DOHH2 (cell line): ENCODE measurements at regions not wholly inside any gene's neighbourhood (a gene's known extent, or its start where the extent isn't known, plus 50 kb on each side); places are given as distances from the start of the nearest gene placed in this dataset.
"Not testable (repeated sequence)": the region's sequence is repeated elsewhere in the genome, so short reads cannot be mapped to it uniquely, and the experiment has no call there.

Experiments
- H3F3A ChIP-seq: fragments of 200-600 bp; sonication (generic), shearing (Covaris generic); 2 replicates; pipeline ENCODE4 v1.6.0; 2016; ENCODE audit warnings: antibody characterized with exemption, mild to moderate bottlenecking; ENCODE audit not compliant: control insufficient read depth, insufficient read depth
- H3K27ac ChIP-seq: fragments of 200-600 bp; sonication (generic); 2 replicates; pipeline ENCODE4 v1.5.1; 2014; ENCODE audit warnings: low read depth, mild to moderate bottlenecking, low read length, moderate library complexity
- H3K27me3 ChIP-seq: fragments of 200-600 bp; sonication (generic); 2 replicates; pipeline ENCODE4 v1.6.1; 2014; ENCODE audit warnings: mild to moderate bottlenecking, low read length, mixed read lengths; ENCODE audit not compliant: control insufficient read depth
- H3K36me3 ChIP-seq: fragments of 200-600 bp; sonication (generic); 2 replicates; pipeline ENCODE4 v1.6.1; 2014; ENCODE audit warnings: mild to moderate bottlenecking, low read length, moderate library complexity, mixed read lengths; ENCODE audit not compliant: control insufficient read depth
- H3K4me1 ChIP-seq: fragments of 200-600 bp; sonication (generic); 2 replicates; pipeline ENCODE4 v1.6.1; 2014; ENCODE audit warnings: mild to moderate bottlenecking, low read length, mixed read lengths; ENCODE audit not compliant: control insufficient read depth
- H3K4me2 ChIP-seq: fragments of 200-600 bp; sonication (generic); 2 replicates; pipeline ENCODE4 v1.6.0; 2014; ENCODE audit warnings: mild to moderate bottlenecking, low read length, moderate library complexity
- H3K4me3 ChIP-seq: fragments of 200-600 bp; sonication (generic); 2 replicates; pipeline ENCODE4 v1.5.1; 2014; ENCODE audit warnings: mild to moderate bottlenecking, low read length, mixed read lengths
- H3K79me2 ChIP-seq: fragments of 200-600 bp; sonication (generic); 2 replicates; pipeline ENCODE4 v1.6.1; 2014; ENCODE audit warnings: mild to moderate bottlenecking, low read length, mixed read lengths; ENCODE audit not compliant: control insufficient read depth
- H3K9me2 ChIP-seq: fragments of 200-600 bp; sonication (generic); replicated peaks from 2 replicates; pipeline ENCODE4 v1.6.1; 2014; ENCODE audit warnings: mild to moderate bottlenecking, low read length, mixed read lengths; ENCODE audit not compliant: control insufficient read depth
- H3K9me3 ChIP-seq: fragments of 200-600 bp; sonication (generic); 2 replicates; pipeline ENCODE4 v1.6.1; 2014; ENCODE audit warnings: antibody characterized with exemption, low read length, mixed read lengths; ENCODE audit not compliant: control insufficient read depth, insufficient read depth
- H4K20me1 ChIP-seq: fragments of 200-600 bp; sonication (generic); 2 replicates; pipeline ENCODE4 v1.6.0; 2014; ENCODE audit warnings: low read depth, mild to moderate bottlenecking, antibody characterized with exemption, low read length, moderate library complexity; ENCODE audit not compliant: control insufficient read depth, insufficient read depth
- EZH2phosphoT487 ChIP-seq: fragments of 200-600 bp; sonication (generic); IDR thresholded peaks from 2 replicates; pipeline ENCODE4 v1.6.1; 2017; ENCODE audit warnings: borderline replicate concordance, mild to moderate bottlenecking, antibody characterized with exemption, low read length, moderate library complexity, mixed read lengths
- TF ChIP-seq, protein P1 (sequence below): fragments of 200-600 bp; sonication (generic); IDR thresholded peaks from one replicate; pipeline ENCODE4 v1.5.1; 2014; ENCODE audit warnings: antibody characterized with exemption, mild to moderate bottlenecking, low read depth, low read length; ENCODE audit not compliant: poor library complexity, severe bottlenecking

DNA sequence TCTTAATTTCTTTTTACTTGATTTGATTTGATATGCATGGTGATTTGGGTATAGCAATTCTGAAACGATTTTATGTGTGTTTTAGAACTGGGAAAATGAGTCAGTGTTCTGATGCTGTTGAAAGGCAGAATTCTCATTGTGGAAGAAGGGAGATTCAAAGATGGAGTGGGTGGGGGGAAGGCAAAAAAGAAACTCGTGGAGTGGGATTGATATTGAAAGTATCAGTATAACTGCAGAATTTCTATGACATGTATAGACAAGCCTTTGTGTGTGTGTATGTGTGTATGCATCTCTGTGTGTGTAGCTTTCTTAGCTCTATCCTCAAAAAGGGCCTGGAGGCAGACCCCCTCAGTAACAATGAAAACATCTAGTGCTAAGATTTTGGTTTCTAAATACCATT, 184.3 kb upstream of the OLIG3 start:
- H3F3A ChIP-seq, result no peaks in the 10 kb centered on the region
- no peaks in the 10 kb centered on the region for H3K9me3 ChIP-seq
- H4K20me1 ChIP-seq, result no peaks in the 10 kb centered on the region
- no peaks in the 10 kb centered on the region for H3K79me2 ChIP-seq
- H3K27ac ChIP-seq, result no peak overlapping the region
- H3K9me2 ChIP-seq, result no peaks in the 10 kb centered on the region; the same call in 1 of the 2 replicates
- no peaks in the 10 kb centered on the region; the same call in 1 of the 2 replicates for H3K27me3 ChIP-seq
- H3K4me3 ChIP-seq, result no peak overlapping the region
- H3K36me3 ChIP-seq, result no peaks in the 10 kb centered on the region
- H3K4me2 ChIP-seq, result no peak overlapping the region
- no peak for TF ChIP-seq EZH2phosphoT487
- TF ChIP-seq, protein P1, sequence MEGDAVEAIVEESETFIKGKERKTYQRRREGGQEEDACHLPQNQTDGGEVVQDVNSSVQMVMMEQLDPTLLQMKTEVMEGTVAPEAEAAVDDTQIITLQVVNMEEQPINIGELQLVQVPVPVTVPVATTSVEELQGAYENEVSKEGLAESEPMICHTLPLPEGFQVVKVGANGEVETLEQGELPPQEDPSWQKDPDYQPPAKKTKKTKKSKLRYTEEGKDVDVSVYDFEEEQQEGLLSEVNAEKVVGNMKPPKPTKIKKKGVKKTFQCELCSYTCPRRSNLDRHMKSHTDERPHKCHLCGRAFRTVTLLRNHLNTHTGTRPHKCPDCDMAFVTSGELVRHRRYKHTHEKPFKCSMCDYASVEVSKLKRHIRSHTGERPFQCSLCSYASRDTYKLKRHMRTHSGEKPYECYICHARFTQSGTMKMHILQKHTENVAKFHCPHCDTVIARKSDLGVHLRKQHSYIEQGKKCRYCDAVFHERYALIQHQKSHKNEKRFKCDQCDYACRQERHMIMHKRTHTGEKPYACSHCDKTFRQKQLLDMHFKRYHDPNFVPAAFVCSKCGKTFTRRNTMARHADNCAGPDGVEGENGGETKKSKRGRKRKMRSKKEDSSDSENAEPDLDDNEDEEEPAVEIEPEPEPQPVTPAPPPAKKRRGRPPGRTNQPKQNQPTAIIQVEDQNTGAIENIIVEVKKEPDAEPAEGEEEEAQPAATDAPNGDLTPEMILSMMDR, result no peak
- H3K4me1 ChIP-seq, result no peaks in the 10 kb centered on the region

DNA sequence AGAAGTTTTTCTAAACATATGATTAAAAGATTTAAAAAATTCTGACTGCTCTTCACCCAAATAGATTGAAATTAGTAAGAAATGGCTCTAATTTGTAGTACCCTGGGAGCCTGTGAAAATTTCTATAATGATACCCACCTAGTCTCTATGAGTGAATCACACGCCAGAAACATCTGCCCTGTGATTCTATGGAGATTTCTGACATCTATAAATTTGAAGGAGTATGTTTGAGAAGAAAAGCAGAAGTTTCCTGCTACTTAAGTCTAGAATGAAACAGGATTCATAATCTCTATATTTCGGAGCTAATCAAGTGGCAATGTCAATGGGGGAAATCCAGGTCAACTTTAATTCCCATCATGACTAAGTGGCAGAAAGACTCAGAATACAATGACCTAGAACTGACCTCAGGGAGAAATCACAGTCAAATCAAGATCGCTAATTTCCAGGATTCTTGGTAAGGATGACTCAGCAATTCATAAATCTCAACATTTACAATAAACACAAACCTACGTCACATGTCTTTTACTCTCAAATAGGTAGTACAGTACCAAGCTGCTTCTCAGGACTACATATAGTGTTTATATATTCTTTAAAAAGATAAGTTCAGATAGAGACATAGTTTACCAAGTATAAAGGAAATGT, 186.2 kb upstream of the TNFAIP3 start:
- H3K9me3 ChIP-seq, result no peaks in the 10 kb centered on the region
- no peaks in the 10 kb centered on the region for H4K20me1 ChIP-seq
- H3K36me3 ChIP-seq, result no peaks in the 10 kb centered on the region
- no peaks in the 10 kb centered on the region for H3F3A ChIP-seq
- H3K4me3 ChIP-seq, result no peak overlapping the region
- H3K27me3 ChIP-seq, result no peaks in the 10 kb centered on the region
- no peak overlapping the region for H3K27ac ChIP-seq
- no peaks in the 10 kb centered on the region for H3K9me2 ChIP-seq
- H3K4me2 ChIP-seq, result no peak overlapping the region
- H3K79me2 ChIP-seq, result no peaks in the 10 kb centered on the region
- no peaks in the 10 kb centered on the region for H3K4me1 ChIP-seq
- TF ChIP-seq, protein P1, result no peak
- TF ChIP-seq EZH2phosphoT487, result no peak

DNA sequence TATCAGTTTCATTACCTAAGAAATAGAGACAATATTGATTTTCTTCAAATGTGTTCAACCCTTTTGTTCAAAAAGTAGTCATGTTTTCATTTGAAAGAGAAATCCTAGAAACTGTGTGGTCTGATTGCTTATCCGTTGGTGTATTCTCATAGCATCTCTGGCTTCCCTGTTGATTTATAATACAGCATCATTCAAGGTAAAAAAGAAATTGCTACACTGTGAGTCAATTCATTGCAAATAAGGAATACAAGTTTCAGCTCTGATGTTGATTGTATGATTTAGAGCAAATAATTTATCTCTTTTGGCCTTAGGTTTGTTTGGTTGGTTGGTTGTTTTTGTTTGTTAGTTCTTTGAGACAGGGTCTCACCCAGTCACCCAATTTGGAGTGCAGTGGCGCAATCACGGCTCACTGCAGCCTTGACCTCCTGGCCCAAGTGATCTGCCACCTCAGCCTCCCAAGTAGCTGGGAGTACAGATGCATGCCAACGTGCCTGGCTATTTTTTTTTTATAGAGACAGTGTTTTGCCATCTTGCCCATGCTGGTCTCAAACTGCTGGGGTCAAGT, 185.5 kb upstream of the TNFAIP3 start:
- Histone ChIP-seq H3K27me3 (no peaks in the 10 kb centered on the region), H3K4me1 (no peaks in the 10 kb centered on the region), H4K20me1 (no peaks in the 10 kb centered on the region), H3K79me2 (no peaks in the 10 kb centered on the region), H3K9me3 (no peaks in the 10 kb centered on the region), H3K4me3 (no peak overlapping the region), H3F3A (no peaks in the 10 kb centered on the region), H3K4me2 (no peak overlapping the region), H3K36me3 (no peaks in the 10 kb centered on the region), H3K9me2 (no peaks in the 10 kb centered on the region), H3K27ac (no peak overlapping the region)
- TF ChIP-seq, protein P1, result no peak
- TF ChIP-seq EZH2phosphoT487, result no peak

DNA sequence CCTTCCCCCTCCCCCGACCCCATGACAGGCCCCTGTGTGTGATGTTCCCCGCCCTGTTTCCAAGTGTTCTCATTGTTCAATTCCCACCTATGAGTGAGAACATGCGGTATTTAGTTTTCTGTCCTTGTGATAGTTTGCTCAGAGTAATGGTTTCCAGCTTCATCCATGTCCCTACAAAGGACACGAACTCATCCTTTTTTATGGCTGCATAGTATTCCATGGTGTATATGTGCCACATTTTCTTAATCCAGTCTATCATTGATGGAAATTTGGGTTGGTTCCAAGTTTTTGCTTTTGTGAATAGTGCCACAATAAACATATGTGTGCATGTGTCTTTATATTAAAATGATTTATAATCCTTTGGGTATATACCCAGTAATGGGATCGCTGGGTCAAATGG, 184.4 kb upstream of the TNFAIP3 start:
- not testable (repeated sequence) for H3K27ac ChIP-seq, H3K4me3 ChIP-seq, H4K20me1 ChIP-seq, H3K36me3 ChIP-seq, H3K4me2 ChIP-seq, H3F3A ChIP-seq, H3K79me2 ChIP-seq, H3K9me3 ChIP-seq, H3K27me3 ChIP-seq, H3K9me2 ChIP-seq, H3K4me1 ChIP-seq
